Loucy (cell line): ENCODE measurements at regions not wholly inside any gene's neighbourhood (a gene's known extent, or its start where the extent isn't known, plus 50 kb on each side); places are given as distances from the start of the nearest gene placed in this dataset.

ENCODE experiments used
- CTCF ChIP-seq: fragments of 200-600 bp; sonication (generic); conservative IDR thresholded peaks from 2 replicates; pipeline ENCODE4 v1.5.1; 2014; ENCODE audit warnings: mild to moderate bottlenecking, antibody characterized with exemption, low read length
- EZH2phosphoT487 ChIP-seq: fragments of 200-600 bp; IDR thresholded peaks from 2 replicates; pipeline ENCODE4 v1.6.1; 2018; ENCODE audit warnings: antibody characterized with exemption, mild to moderate bottlenecking, moderate library complexity, borderline replicate concordance

DNA sequence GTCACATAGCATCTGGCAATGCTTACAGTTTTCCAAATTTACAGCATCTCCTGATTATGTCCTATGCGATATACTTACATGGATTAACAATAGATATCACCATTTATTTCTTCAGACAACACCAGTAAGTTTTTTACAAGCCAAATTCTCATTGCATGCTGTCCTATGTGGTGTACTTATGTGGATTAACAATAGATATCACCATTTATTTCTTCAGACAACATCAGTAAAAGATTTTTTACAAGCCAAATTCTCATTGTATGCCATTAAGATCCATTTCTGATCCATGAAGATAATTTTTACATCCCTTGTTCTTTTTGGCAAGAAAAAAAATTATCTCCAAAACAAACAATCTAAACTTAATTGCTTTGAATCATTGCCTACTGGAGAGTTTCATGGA is 340.9 kb downstream of the KCNN2 start:
- no peak for TF ChIP-seq CTCF
- TF ChIP-seq EZH2phosphoT487, result no peak
